HuH-7.5 (cell line): ENCODE measurements at regions not wholly inside any gene's neighbourhood (a gene's known extent, or its start where the extent isn't known, plus 50 kb on each side); places are given as distances from the start of the nearest gene placed in this dataset.

ENCODE experiments used
- DNase-seq: peaks from one replicate; pipeline ENCODE4 v3.0.0; 2011; ENCODE audit warnings: low spot score

DNA sequence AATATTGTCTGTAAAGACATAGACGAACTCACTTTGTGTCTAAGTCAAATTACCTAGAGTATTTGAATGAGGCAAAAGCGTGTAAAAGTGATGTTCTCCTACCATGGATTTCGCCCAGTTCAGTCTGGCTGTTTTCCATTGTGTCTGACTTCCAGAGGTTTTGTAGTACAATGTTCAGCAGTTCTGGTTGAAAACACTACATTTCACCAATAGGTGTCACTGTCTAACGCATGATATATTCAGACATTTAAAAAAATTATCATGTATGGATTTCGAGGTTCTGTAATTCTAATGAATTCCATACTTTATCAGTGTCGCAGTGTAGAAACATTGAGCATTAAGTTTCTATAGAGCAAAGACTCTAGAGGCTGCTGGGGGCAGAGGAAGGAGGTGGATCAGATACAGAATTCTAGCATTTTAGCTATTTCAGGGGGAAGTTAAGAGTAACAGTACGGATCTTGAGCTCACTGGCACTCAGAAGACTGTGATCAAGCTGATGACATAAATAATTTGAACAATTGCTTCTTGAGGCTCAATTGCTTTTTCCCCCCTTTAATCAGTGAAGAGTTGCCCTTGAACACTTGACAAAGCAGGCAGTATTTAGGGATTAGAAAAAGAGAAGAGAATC is 196.9 kb upstream of the RHOBTB1 start:
- DNase-seq: peak; percentile 13

- DNase-seq: no peak
Measured at GRCh38 chr10:61139592-61139953, 195.6 kb upstream of the RHOBTB1 start.

DNA sequence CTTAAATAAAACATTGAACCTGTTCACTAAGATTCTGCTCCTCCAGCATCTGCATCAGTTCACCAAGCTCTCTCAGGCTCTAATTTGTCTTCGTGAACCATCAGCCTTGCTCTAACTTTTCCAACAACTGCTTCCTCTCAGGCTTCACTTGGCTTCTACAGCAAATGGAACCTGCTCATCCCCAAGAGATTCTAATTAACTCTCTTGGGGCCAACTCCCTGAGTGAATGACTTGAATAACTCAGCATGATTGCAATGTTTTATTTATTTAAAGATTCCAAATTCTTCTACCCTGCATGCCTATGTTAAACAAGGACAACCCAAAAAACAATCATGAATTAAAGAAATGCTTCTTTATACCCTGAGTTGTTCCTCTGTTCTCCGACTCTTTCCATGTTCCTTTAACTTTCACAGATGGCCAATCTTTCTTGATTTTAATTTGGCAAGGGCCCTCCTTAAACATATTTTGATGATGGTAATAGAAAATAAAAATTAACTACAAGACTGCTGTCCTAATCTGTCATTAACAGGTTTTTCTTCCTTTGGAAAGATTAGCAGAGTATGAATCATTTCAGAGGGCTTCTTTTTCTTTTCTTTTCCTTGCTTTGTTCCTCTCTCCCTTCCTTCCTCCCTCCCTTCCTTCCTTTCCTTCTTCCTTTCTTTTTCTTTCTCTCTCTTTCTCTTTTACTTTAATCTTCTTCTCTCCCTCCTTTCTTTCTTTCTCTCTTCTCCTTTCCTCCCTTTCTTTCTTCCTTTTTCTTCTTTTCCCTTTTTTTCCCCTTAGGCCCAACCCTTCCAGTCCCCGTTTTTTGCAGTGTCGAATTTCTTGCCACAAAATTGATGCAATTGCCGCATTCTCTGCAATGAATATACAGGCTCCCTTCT is 195.0 kb upstream of the RHOBTB1 start:
- no peak for DNase-seq

GRCh38 chr10:61136139-61136538 is 192.2 kb upstream of the RHOBTB1 start:
- no peak for DNase-seq

DNA sequence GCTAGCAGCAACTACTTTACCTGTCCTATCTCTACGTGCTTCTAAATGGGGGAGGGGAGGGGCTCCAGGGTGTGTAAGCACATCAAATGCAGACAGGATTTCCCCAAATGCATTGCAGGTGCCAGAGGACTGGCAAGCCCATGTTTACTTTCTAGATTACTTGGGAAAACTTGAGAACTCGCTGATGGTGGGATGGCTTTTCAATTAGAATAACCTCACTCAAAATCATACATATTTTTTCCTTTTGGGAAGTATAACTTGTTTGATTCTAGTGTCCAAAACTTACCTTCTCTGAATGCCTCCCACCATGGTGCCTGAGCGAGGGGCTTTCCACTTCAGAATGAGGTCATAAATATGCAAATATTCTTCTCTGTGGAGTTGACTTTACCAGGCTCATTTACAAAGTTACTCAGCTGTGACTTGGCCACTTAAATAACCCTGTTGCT is 191.3 kb upstream of the RHOBTB1 start:
- DNase-seq: no peak

- DNase-seq: no peak
Measured at GRCh38 chr10:61130366-61130765, 186.4 kb upstream of the RHOBTB1 start.

DNA sequence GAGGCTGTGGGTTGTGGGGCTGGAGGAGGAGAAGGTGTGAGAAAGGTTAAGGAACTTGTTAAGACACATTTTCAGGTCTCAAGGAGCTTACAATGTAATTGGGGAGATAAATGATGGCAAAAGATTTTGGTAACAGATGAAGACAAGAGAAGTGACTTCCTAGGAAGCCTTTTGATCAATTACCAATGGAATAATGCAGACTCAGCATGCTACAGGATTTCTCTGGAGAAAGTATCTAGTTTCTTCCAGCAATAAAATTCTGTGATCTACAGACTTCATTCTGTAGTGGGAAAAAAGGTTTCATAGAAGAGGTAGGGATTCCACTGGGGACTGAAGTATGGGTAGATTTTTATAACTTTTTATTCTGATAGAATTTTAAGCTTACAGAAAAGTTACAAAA is 184.2 kb upstream of the RHOBTB1 start:
- no peak for DNase-seq

DNA sequence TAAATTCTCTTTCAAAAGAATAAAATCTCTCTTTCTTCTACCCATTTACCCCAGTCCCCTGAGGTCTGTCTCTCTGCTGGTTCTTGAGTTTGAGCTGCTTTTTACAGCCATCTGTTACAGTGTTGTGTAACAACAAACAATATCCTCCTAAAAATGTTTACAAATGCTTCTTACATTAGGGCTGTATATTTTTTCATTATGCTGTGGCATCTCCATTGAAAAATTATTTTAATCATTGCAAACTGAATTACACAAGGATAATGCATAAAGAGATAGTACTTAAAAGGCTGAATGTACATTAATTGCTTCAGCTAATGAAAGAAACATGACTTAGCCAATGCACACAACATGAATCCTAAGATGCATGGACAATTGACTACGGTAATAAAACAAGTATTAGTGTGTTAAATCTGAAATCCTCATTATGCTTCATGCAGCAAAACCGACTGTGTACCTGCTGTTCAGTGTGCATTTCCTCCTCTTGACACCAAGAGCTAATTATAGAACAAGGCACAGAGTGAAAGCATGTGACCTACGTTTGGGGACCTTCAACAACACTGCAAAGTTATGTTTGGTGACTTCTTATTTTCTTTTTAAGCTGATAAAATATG is 181.7 kb upstream of the RHOBTB1 start:
- no peak for DNase-seq

GRCh38 chr10:61124756-61125530 is 181.0 kb upstream of the RHOBTB1 start:
- DNase-seq: no peak

DNA sequence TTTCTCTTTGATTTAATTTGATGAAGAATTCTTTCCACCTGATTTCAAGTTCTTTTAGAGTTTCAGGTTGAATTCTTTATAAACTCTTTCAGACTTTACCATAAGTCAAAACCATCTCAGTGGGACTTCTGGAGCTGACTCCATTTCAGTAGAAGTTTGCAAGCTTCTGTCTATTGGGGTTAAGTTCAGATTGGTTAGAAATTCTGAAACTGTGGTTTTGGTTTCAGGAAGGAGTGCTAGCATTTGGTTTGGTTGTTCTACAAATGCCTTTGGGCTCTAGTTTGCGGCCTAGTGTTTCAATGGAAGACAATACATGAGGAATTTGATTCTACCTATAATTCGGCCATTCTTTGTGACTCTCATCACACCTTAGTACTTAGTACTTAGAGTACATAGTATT is 176.8 kb upstream of the RHOBTB1 start:
- no peak for DNase-seq

DNA sequence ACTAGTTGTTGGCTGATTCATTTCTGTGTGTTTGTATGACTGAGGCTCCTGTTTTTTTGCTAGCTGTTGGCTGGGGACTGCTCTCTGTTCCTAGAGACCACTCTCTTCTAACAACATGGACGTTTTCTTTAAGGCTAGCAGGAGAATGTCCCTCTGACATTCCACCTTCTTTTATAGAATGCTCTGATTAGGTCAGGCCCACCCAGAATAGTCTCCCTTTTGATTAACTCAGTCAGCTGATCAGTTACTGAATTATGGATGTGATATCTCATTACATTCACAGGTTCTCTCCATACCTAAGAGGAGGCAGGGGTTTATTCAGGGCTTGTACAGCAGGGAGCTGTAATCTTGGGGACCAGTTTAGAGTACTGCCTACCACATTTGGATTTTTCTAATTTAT is 175.6 kb upstream of the RHOBTB1 start:
- no peak for DNase-seq

- no peak for DNase-seq
Measured at GRCh38 chr10:61115897-61116296, 171.9 kb upstream of the RHOBTB1 start.

- DNase-seq: no peak
Measured at GRCh38 chr10:61112771-61113170, 168.8 kb upstream of the RHOBTB1 start.

DNA sequence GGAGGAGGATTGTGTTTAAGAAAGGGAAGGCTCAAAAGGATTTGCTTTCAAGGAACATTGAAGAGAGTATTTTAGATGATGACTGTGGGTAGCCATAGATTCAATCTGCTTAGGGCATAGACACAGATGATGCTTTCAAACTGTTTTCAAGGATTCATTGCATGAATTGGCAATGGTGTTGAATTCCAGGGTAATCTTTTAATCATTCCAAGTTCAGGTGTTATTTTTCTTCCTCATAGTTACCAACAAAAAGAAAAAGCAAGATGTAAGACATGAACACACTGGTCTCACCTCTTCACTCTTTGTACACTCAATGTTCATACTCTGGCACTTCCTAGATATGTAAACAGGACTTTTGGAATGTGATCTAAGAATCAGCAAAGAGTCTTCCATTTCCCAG is 167.0 kb upstream of the RHOBTB1 start:
- no peak for DNase-seq

- no peak for DNase-seq
Measured at GRCh38 chr10:61110188-61110844, 166.3 kb upstream of the RHOBTB1 start.

GRCh38 chr10:61108915-61109314 is 164.9 kb upstream of the RHOBTB1 start:
- DNase-seq: no peak

DNA sequence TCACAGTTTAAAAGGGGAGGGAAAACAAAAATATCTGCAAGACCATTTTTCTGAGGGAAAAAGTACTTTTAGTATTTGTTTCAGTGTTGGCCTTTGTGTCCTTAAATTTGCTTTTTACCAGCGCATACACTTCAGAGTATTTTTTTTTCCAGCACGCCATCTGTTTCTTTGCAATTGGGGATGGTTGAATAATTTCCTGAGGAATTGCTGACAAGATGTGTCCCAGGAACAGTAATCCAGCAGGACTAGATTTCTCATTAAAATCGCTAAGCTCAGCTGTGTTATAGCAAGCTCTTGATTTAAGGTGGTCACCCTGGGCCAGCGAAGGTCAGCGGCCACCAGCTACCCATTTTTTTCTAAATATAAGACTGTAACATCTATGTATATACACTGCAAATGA is 156.9 kb upstream of the RHOBTB1 start:
- DNase-seq: no peak

DNA sequence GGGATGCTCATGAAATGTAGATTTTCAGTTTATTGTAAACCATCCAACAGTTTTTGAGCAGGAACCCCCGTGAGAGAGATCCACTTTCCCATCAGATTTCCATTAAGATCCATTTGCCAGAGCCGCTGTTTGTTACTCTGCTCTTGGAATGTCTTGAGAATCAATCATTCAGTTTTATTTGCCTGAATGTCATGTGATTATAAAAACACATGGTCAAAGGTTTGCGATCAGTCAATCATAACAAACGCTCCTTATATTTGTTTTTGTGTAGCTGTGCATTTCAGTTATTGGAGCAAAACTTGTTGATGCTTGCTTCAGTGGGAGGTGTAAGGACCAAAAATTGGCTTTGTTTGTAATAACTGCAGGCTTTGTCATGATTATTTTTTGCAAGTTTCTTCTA is 155.8 kb upstream of the RHOBTB1 start:
- DNase-seq: no peak

DNA sequence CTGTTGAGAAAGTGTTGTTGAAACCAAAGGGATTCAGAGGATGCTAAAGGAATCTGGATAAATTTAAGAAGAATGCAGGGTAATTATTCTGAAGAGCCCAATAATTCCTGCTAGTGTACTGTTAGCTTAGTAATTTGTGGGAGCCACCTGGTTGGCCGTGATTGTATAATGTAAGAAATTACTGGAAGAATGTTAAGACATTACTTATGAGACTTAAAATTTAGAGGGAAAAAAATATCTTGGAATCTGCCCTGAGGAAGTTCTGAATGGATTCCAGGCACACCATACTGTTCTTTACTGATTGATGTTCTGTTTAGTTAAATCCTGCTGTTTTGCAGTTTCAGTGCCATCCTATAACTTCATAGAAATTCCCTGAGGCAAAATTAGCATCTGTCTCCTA is 155.0 kb upstream of the RHOBTB1 start:
- no peak for DNase-seq

DNA sequence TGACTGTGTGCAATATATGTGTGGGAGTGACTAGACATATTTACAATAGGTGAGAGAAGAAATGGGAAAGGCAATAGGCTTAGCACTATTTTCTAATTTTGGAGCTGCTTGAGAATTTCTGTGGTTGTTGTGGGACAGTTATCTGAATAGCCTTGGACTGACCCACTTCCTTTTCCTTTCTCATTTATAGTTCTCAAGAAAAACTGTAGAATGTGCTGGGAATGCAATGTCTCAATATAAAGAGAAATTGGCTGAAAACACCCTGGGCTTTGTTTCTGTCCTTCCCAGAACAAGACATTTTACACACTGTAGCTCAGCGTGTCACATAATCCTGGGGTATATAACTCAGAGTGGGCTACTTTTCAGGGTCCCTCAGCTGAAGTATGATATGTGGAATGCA is 153.0 kb upstream of the RHOBTB1 start:
- DNase-seq: no peak

DNA sequence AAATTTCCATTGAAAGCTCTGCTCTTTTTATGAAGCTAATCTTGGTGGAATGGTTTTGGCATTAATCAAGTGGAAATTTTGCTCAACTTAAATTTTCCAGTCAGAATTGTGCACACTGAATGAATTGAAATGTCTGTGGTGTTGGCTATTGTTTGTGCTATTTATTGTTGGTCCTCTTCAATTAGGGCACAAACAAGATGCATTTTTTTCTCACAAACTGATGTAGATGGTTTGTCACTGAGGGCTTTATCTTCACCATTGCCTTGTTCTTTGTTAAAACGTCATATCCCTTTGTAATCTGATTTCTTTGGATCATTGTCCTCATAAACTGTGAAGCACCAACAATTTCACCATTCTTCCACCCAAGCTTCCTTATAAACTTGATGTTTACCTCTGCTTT is 152.1 kb upstream of the RHOBTB1 start:
- no peak for DNase-seq

- DNase-seq: no peak
Measured at GRCh38 chr10:61091531-61091930, 147.5 kb upstream of the RHOBTB1 start.
